ENCODE measurements at regions not wholly inside any gene's neighbourhood (a gene's known extent, or its start where the extent isn't known, plus 50 kb on each side); places are given as distances from the start of the nearest gene placed in this dataset.
A peak's percentile ranks its signal among the peaks of the same experiment; 100 is the strongest.

DNA sequence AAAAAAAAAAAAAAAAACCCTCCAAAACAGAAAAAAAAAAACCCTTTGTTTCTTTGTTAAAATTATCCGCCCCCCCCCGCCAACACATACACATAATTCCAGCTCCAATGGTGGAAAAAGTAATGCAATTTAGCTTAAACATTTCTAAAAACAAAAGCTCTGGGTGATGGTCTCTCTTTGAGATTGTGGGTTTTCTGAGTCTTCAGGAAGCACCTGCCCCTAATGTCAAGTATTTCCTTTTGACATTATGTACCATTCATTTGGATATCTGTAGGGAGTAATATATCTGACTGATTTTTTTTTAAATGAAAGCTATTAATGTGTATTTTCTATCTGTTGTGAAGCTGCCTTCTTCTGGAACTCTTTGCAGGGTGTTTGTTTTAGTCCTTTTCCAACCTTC lies 389.7 kb downstream of the TAF11L14 start:
- DNase-seq (ENCODE audit: low read depth in 4 of 4, low spot score in 3 of 4) = no peak

DNA sequence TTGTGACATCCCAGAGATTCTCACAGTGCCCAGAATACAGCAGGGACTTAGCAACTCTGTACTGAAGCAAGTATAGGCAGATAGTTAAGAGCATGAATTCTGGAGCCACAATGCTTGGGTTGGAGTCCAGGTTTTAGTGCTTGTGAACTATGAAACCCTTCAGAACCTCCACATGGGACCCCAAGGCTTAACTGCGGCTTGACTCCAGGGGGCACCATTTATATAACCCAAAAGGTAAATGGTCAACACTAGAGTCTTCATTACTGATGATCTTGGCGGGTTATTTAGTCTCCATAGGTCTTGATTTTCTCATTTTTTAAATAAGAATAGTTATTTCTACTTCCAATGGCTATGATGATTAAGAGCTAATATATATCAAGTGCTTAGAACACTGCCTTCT lies 390.3 kb downstream of the TAF11L14 start:
- no peak for DNase-seq (ENCODE audit: low read depth in 4 of 4, low spot score in 3 of 4)

DNA sequence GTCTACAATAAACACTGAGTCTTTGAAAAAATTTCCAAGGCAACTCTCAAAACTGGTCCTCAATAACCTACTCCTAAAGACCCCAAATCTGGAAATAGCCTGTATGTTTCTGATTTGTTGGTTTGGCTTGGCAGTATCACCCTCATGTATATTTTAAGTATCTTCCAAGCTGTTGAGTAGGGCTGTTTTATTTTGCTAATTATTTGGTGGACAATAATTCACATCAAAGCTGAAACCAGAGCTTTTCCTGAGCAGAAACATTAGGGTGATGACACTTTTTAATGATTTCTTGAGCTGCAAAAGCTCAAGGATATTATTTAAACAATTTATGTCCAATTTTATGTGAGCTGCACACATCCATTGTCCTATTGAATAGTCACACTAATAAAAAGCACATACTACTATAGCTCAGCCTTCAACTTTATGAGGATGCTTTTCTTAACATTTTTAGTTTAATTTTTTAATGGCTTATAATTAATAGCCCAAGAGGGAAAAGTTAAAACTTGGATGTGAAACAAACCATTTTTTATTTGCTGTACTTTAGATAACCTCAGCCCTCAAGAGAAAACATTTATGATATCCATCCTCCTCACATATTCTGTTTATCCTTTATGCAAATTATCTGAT lies 393.1 kb downstream of the TAF11L14 start:
- DNase-seq (ENCODE audit: low read depth in 4 of 4, low spot score in 3 of 4) = peak in 2 of 4 donors; percentile 42 to 58

DNA sequence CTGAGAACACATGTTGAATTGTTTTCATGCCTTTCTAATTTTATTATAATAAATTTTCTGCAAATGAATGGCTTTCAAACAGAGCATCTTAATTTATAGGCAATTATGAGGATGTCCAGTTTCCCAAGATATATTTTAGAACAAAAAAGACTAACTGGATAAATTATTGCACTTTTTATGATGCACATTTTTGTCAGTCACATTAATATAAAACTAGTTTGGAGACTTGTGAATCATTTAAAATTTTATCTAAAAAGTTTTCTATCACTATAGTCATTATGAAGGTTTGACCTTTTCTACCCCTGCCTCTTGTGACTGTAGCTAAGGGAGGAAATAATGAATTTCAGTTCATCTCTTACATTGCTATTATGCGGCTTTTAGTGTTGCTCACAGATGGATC lies 393.8 kb downstream of the TAF11L14 start:
- DNase-seq (ENCODE audit: low read depth in 4 of 4, low spot score in 3 of 4) = peak in 2 of 4 donors; percentile 22 to 24

DNA sequence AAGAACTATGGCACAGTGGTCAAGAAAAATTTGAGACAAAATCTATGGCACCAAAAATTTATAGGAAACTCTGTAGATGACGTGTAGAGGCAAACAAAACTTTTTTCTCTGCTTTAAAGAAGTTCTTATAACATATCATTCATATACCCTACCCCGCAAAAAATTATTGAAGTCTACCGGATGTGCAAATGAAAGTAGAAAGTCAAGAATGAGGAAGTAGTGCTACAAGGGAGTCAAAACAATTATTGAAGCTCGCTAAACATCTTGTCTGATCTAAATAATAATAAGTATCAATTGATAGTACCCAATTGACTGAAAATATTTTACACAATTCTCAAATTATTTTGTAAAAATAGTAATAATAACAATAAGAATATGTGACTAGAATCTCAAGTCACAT lies 398.5 kb downstream of the TAF11L14 start:
- no peak for DNase-seq (ENCODE audit: low read depth in 4 of 4, low spot score in 3 of 4)

DNA sequence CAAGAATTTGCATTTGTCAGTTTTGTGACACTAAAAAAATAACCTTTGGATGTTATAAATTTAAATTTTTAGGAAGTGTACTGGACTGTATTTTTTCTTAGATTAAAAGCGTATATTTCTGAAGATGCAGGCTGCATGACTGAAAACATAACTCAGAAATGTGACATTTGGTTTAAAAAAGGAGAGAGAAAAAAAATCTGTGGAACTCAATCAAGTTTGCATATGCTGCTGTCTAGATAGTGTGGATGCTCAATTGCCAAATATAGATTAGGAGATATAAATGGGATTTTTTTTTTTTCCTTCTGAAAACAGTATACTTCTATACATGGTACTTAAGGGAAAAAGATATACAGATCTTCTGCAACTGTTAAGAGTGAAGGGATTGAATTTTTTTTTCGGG lies 402.3 kb downstream of the TAF11L14 start:
- DNase-seq (ENCODE audit: low read depth in 4 of 4, low spot score in 3 of 4) = no peak

DNA sequence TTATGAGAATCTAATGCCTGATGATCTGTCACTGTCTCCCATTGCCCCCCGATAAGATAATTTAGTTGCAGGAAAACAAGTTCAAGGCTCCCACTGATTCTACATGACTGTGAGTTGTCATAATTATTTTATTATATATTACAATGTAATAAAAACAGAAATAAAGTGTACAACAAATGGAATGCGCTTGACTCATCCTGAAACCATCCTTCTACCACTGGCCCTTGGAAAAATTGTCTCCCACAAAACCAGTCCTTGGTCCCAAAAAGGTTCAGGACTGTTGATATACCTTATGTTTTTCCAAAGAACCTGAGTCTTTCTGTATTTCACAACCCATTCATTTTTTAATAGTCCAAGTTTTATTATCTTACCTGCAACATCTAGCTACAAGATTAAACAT lies 403.5 kb downstream of the TAF11L14 start:
- no peak for DNase-seq (ENCODE audit: low read depth in 4 of 4, low spot score in 3 of 4)

DNA sequence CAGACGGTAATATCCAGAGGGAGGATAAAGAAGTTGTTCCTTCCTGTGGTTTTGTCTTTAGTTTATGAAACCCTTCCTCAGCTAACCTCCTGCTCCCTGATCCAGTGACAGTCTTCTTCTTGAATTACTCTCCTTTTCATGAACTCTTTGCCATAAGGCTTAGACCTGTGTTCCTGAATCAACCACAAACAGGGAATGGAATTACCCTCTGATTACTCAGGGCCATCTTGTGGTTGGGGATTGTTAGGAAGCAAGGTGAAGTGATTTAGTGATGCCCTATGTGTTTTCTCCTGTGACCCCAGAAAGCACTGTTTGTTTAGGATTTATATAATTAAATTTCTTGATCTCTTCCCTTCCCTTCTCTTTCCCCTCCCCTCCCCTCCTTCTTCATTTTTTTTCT lies 409.1 kb downstream of the TAF11L14 start:
- no peak for DNase-seq (ENCODE audit: low read depth in 4 of 4, low spot score in 3 of 4)

DNA sequence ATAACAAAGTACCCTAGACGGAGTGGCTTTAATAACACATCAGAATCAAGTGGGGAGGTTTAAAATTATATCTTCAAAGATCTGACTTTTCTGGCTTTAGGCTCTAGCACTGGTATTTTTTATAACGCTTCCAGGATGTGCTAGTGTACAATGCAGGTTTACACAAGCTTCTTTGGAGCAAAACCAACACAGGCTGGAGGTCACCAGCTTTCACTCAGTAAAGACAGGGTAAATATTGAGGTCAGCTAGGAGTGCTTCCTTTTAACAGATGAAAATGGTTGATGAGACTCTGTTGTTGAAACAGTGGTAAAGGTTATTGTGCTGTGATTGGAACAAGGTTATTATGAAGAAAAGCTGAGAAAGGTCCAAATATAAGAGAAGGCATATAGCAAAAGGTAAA lies 414.2 kb downstream of the TAF11L14 start:
- no peak for DNase-seq (ENCODE audit: low read depth in 4 of 4, low spot score in 3 of 4)

DNA sequence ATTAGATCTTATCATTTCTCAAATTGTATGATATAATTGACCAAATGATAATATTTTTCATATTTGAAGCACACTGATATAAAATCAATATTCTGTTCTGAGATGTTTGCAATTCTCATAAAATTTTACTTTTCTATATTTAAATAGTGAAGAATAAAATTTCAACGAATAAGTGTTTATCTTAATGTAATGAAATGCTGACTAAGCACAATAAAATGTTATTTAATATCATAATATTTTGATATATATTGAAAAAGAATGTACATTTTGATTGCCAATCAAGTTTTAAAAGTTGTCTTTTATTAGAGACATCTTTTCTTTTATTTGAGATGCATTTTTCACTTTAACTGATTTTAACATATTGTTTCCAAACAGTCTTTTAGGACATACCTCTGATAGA lies 416.1 kb downstream of the TAF11L14 start:
- DNase-seq (ENCODE audit: low read depth in 4 of 4, low spot score in 3 of 4) = no peak

DNA sequence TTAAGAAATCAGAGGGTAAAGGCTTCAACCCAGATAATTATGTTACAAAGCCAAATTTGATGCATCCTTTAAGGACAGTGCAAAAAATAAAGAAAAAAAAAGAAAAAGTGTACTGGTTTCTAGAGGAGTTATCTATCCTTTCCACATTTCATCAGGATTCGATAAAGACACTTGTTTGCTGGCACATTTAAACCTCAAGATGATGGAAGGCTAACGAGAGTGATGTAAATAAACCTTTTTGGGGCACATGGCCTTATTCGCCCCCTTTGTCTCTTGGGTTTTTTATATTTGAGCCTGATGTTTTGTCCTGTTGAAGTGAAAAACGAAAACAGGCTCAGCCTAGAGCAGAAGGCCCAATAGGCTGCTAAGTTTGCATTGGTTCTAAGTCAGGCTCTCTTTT lies 416.5 kb downstream of the TAF11L14 start:
- DNase-seq (ENCODE audit: low read depth in 4 of 4, low spot score in 3 of 4) = no peak

DNA sequence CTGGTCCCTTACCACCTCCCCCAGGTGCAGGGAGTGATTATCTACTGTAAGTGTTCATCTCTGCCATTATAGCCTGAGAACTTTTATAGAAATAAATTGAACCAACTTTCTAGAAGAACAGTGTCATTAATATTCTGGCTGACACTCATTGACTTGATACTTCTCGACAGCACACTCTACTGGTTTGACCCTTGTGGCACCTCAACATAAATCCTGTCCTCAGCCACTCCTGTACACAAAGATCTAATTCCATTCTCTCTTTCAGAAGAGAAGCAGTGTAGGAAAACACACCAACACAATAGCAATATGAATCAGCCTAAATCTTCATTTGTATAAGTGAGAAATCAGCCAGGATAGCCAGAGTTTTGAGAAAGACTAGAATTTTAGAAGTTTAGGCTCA lies 417.7 kb downstream of the TAF11L14 start:
- DNase-seq (ENCODE audit: low read depth in 4 of 4, low spot score in 3 of 4) = peak in 1 of 4 donors; percentile 22

DNA sequence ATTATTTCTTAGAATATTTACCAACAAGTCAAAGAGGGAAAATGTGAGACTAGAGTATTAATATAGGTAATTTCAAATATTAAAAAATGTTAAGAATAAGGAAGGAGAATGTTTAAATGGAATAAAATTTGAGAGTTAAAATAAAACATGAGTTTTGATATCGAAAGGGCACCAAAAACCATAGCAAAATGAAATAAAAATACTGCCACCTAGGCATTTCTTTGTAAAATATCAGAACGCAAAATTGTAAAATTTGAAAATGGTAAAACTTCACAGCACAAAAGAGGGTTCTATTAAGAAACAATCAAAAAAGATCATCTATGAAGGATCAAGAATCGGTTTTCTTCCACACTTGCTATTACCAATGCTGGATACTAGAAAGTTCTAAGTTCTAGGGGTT lies 418.3 kb downstream of the TAF11L14 start:
- DNase-seq (ENCODE audit: low read depth in 4 of 4, low spot score in 3 of 4) = no peak

DNA sequence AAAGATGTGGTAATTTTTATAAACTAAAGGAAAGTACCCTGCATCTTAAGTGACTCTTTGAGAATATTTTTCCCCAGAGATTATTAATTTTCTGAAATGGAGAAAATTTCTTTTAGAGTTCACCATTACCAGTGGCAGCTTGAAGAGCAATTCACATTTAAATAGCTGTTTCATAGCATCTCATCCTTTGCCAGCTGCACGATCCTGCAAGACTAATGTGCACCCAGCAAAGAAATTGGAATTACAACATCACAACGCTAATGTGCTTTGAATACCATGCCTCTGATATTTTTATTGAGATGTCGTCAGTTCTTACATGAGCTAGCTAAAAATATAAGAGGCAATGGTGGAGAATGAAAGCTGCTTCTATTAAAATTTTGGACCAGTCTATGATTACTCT lies 423.5 kb downstream of the TAF11L14 start:
- DNase-seq (ENCODE audit: low read depth in 4 of 4, low spot score in 3 of 4) = no peak

DNA sequence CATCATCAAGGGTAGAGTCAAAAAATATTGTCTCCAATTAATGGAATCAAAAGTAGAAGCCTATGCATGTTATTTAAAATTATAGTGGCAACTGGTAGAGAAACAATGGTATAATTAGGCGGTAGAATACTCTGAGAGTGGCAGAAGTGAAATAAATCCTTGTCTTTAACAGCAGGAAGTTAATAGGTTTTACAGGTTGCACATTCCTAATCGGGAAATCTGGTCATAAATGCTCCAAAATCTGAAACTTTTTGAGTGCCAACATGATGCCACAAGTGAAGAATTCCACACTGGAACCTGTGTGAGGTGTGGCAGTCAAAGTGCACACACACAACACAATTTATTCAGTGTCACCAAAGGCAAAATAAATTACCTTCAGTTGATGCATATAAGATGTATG lies 433.4 kb downstream of the TAF11L14 start:
- no peak for DNase-seq (ENCODE audit: low read depth in 4 of 4, low spot score in 3 of 4)

DNA sequence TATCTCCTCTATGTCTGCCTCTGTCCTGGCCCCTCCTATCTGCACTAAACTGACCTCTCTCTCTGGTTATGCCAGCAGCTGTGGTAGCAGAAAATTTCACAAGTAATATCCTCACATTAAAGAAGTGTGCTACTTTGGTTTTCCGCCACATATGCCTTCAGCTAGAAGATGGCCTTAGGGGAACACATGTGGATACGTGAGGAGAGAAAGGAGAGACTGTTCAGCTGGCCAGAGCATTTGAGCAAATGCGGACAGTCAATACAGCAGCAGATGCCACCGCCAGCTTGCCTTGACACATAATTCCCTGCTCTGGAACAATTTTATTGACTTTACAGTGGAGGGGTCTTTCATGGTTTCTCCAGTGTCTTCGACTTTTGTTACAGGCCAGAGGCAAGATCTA lies 434.6 kb downstream of the TAF11L14 start:
- peak in 1 of 4 donors; percentile 24 for DNase-seq (ENCODE audit: low read depth in 4 of 4, low spot score in 3 of 4)

DNA sequence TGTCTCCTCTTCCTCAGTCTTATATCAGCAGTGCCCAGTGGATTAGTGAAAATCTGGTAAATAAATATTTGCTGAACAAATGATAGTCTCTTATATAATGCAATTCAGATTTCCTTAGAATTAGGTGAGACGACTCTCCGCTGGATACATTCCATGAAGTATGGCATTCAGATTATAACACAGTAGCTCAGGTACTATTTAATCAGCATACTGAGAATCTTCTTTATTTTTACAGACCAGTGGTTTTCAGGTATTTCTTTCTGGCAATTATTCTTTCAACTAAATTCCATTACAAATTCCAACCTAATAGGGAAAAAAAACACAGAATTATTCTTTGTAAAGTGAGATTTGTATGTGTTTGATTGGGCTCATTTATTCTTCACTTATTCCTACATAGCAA lies 435.5 kb downstream of the TAF11L14 start:
- DNase-seq (ENCODE audit: low read depth in 4 of 4, low spot score in 3 of 4) = no peak

DNA sequence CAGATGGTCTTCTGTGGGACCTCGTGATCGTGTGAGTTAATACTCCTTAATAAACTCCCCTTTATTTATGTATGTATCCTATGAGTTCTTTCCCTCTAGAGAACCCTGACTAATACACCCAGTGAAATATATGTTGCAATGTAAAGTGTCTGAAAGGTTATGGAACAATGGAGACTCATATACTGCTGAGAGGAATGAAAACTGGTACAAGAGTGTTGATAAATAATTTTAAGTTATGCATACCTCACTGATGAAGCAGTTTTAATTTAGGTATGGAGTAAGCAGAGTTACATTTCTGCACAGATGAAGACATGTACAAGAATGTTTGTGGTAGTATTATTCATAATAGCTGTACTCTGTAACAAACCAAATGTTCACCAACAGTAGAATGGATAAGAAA lies 438.3 kb downstream of the TAF11L14 start:
- DNase-seq (ENCODE audit: low read depth in 4 of 4, low spot score in 3 of 4) = no peak

DNA sequence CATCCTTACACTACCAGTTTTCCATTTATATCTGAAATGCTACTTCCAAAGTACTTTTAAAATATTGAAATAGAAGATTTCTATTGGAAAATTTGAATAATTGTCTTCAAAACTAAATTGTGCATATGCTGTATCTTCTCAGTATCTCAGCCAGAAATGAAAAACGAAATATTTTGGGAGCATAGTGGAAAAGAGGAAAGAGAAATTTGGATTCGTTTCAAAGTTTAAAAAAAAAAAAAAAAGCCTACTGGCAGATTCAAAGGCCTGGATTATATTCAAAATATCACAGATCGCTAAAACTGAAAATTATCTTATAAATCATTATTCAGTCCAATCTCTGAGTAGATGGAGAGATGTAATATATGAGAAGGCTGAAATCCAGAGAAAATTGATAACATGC lies 440.7 kb downstream of the TAF11L14 start:
- DNase-seq (ENCODE audit: low read depth in 4 of 4, low spot score in 3 of 4) = no peak

DNA sequence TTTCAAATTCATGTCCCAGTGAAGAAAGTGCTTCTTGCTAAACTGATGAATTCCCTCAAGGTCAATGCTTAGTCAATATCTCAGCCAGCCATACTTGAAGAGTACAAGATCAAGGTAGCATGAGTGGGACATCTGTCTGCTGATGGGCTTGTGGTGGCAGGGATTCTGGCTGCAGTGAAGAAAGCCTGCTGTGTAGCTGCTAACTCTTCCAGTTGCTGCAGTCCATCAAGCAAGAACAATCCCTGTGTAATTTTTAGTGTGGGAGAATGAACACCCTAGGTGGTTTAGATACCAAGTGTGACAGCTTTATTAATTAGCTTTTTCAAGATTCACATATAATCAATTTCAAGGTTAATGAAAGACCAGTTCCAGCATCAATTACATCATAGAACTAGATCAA lies 443.9 kb downstream of the TAF11L14 start:
- no peak for DNase-seq (ENCODE audit: low read depth in 4 of 4, low spot score in 3 of 4)

DNA sequence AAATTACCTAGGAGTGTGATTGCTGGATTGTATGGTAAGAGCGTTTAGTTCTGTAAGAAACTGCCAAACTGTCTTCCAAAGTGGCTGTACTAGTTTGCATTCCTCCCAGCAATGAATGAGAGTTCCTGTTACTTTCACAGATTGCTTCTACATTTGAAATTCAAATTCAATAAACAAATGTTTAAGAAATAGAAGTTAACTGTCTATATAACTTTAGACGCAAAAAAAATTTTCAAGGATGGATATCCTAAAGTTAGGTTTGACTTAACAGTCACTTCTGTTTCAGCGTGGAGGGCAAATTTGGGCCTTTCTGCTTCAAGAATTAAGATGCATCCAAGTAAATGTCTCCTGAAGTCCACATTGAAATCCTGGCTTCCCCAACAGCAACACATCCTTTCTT lies 445.6 kb downstream of the TAF11L14 start:
- no peak for DNase-seq (ENCODE audit: low read depth in 4 of 4, low spot score in 3 of 4)

DNA sequence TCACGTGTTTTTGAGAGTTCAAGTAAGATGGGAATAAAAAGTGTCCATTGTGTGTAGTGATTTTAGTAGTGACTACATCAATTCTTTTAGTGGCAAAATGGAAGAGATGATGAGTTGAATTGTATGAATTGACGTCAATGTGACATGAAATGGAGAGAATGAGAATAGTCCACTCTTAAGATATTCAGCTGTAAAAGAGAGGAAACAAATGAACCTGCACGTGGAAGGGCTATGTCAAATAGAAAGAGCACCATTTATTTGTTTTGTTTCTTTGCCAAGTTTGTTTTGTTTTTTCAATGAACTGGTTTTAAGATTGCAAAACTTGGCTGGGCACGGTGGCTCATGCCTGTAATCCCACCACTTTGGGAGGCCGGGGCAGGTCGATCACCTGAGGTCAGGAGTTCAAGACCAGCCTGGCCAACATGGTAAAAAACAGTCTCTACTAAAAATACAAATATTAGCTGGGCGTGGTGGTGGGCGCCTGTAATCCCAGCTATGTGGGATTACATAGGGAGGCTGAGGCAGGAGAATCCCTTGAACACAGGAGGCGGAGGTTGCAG lies 453.8 kb downstream of the TAF11L14 start:
- no peak for DNase-seq (ENCODE audit: low read depth in 4 of 4, low spot score in 3 of 4)

DNA sequence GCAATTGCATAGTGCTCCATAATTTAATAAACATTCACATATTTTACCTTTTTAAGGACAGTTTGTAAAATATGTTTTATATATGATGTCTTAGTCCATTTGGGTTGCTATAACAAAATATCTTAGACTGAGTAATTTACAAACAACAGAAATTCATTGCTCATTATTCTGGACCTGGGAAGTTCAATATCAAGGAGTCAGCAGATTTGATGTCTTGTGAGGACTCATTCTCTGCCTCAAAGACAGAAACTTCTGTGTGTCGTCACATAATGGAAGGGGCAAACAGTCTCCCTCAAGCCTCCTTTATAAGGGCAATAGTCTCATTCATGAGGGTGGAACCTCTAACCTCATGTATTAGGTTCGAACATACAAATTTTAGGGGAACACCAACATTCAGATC lies 455.9 kb downstream of the TAF11L14 start:
- no peak for DNase-seq (ENCODE audit: low read depth in 4 of 4, low spot score in 3 of 4)
